Renal cortical epithelial cell (primary cell): ENCODE measurements at regions not wholly inside any gene's neighbourhood (a gene's known extent, or its start where the extent isn't known, plus 50 kb on each side); places are given as distances from the start of the nearest gene placed in this dataset.

ENCODE experiments used
- DNase-seq: peaks from one replicate; pipeline ENCODE4 v3.0.0-alpha.2; 2011; ENCODE audit warnings: low read depth

DNA sequence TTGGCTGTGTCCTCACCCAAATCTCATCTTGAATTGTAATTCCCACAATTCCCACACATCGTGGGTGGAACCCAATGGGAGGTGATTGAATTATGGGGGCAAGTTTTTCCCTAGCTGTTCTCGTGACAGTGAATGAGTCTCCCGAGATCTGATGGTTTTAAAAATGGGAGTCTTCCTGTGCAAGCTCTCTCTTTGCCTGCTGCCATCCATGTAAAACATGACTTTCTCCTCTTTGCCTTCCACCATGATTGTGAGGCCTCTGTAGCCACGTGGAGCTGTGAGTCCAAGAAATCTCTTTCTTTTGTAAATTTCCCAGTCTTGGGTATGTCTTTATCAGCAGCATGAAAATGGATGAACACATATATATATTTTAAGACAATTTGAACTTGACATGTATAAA, 285.4 kb downstream of the BAMBI start:
- DNase-seq = no peak

DNA sequence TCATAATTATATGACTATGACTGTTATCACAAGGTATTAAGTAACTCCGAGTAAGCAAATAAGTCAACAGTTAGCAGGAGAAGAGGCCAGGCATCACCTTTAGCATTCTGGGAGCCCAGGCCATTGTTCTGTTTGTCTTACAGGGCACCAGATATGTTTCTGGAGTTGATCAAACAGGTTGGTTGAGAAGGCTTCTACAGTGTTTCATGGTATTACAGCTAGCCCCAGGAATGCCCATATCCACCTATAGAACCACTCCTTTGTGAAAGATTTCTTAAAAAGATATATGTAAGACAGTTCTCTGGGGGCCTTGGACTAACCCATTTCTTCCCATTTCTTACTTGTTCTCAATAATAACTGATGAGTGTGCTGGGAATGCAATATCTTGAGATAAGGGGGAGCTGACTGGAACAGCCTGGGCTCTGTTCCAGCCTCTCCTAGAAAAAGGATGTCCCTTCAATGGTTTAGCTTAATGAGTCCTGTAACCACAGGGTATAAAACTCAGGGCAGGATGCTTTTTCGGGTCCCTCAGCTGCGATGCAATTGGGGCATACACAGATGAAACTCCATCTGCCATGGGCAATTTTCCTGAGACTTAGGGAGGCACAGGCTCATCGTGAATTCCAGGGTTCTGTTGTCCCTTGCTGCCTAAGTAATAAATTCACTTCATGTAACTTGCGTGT, 286.4 kb downstream of the BAMBI start:
- no peak for DNase-seq

GRCh38 chr10:28965937-28966336, 288.6 kb downstream of the BAMBI start:
- DNase-seq = no peak

DNA sequence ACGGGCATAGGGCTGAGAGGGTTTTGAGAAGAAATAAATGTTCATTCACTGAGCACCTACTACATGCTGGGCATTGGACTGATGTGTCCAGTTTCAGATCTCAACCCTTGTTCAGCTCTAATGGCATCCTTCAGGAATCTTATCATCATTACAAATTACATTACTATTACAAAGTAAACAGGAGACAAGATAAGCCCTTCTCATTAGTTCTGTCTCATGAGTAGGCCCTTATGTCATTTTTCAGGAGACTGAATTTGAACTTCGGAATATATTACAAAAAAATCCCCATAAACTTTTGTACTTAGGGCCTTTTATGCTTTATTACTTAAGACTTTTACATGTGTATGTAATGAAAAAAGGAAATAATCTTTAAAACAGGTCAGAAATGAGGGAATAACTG, 289.7 kb downstream of the BAMBI start:
- DNase-seq = no peak

DNA sequence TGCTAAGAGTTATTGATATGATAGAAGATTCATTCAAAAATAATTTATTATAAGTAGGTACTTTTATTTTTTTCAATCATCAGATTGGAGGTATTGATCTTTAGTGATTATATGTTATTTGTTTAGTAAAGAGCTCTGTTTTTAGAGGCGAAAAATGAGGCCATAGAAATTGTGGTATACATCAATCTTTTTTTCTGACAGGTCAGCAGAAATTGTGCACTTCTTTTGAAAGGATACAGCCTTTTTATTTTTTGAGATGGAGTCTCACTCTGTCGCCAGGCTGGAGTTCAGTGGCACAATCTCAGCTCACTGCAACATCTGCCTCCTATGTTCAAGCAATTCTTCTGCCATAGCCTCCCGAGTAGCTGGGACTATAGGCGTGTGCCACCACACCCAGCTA, 292.1 kb downstream of the BAMBI start:
- no peak for DNase-seq

DNA sequence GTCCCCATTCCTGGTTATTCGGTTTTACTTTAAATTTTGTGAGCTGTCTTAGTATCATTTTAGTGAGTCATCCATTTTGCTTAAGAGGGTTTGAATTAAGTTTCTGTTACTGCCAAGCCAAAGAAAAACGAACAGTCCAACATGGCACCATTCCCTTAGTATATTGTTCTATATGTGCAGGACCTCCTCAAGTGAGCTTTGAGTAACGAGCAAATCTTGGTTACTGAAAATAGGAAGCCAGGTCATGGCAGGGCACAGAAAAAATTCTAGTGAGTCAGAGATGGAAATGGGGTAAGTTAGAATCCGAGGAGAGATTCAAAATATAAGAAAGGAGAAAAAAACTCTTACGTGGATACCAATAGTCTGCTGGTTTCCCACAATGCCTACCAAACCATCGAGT, 292.9 kb downstream of the BAMBI start:
- no peak for DNase-seq

DNA sequence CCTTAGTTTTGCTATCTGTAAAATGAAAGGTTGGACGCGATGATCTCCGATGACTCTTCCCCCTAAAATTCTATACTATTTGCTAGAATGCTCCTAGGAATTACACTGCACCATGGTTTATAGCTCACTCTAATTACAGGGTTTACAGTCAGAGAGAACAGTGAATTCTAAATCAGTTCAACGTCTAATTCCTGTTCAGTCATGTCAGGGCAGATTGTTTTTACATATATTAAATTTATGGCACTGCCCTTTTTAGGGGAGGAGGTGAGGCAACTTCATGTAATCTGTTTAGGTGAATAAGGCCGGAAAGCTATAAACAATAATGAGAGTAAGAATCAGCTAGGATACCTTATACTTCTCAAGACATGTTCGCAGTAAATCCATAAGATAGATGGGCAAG, 293.9 kb downstream of the BAMBI start:
- no peak for DNase-seq

DNA sequence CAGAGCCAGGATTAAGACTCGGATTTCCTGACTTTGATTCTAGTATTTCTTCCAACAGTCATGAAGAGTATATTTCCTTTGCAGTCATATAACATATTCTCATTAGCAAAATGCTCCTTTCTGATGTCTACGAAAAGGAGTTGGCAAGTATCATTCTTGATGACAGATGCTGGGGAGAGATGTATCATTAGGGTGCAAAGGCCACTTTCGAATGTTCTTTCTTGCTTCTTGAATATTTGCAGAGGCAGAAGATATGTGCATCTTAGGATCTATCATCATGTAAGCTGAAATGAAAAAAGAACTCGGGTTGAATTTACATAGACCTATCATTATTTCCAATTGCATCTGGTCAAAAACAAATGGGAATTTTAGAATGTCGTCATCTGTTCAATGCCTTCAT, 294.4 kb downstream of the BAMBI start:
- DNase-seq = no peak

GRCh38 chr10:28973309-28973972, 296.1 kb downstream of the BAMBI start:
- no peak for DNase-seq

- DNase-seq = peak; percentile 81
Measured at GRCh38 chr10:28975891-28976531, 298.7 kb downstream of the BAMBI start.

DNA sequence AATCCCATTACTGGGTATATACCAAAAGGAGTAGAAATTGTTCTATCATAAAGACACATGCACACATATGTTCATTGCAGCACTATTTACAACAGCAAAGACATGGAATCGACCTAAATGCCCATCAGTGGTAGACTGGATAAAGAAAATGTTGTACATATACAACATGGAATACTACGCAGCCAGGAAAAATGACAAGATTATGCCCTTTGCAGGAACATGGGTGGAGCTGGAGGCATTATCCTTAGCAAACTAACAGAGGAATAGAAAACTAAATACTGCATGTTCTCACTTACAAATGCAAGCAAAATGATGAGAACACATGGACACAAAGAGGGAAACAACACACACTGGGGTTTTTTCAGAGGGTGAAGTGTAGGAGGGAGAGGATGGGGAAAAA, 300.2 kb downstream of the BAMBI start:
- DNase-seq = no peak

GRCh38 chr10:28980264-28980663, 302.9 kb downstream of the BAMBI start:
- no peak for DNase-seq

- no peak for DNase-seq
Measured at GRCh38 chr10:28981007-28981406, 303.7 kb downstream of the BAMBI start.

DNA sequence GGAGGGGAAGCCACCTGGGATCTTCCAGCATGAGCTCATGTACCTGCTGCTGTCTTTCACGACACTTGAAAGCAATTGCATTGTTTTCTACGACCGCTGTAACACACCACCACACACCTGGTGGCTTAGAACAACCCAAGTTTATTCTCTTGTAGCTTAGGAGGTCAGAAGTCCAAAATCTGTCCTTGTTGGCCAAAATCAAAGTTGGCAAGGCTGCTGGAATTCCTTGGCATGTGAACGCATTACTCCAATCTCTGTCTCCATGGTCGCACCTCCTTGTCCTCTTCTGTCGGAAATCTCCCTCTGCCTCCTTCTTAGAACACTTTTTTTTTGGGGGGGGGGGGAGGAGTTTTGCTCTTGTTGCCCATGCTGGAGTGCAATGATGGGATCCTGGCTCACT, 305.7 kb downstream of the BAMBI start:
- DNase-seq = no peak

- DNase-seq = no peak
Measured at GRCh38 chr10:28983799-28984198, 305.1 kb upstream of the LYZL1 start.

DNA sequence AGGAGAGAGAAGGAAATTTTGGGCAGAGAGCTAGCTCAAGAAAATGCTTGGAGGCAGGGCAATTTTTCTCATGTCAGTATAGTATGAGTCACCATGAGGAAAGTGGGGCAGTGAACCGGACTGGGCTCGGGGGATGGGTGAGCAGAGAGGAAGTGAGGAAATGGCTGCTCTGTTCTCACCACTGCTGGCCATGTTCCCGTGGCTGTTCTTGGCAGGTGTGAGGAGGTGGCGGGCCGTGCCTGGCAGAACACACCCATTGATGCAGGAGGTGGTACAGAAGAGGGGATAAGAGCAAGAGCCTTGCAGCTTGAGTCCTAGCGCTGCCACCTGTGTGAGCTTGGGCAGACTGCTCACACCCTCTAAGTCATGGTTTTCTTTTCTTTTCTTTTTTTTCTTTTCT, 304.4 kb upstream of the LYZL1 start:
- DNase-seq = peak; percentile 92

GRCh38 chr10:28985137-28985885, 303.6 kb upstream of the LYZL1 start:
- DNase-seq = no peak

DNA sequence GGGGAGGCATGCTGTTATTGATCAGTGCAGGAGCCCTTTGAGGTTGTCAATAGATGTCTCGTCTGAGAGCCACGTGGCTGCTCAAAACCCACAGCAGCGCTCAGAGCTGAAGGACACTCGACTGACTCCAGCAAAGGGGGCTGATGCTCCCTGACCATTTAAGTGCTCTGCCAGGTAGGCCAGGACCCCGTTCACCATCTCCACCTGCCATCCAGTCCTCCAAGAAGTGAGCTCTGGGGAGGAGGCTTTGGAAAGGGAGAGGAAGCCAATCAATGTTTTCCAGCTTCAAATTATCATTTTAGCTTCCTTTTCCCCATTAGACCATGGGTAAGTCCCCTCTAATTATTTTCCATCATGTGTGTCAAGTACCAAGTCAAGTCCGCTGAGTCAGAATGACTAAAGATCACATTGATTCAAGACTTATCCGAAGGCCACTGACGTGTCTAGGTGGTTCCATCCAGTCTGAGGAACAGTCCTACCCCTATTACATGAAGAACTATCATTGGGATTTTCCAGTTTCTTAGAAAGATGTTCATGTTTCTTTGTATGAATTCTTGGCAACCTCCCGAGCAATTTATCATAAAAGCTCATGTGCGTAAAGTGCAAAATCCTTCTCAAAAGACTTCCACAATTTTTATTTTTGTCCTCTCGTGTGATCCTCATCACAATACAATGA, 302.6 kb upstream of the LYZL1 start:
- DNase-seq = peak; percentile 57

DNA sequence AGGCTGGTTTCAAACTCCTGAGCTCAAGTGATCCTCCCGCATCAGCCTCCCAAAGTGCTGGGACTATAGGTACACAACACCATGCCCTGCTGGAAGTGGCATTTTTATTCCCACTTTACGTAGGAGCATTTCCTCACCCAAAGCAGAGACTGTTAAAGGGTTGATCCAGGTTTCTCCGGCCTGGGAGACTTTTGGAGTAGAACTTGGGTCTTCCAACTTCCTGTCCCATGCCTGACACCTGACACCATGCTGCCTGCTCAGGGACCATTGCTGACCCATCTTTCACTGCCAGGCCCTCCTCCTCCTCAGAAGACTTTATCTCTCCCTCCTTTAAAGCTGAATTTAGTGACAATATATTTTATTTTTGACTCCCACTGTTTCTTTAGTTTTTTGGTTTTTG, 302.0 kb upstream of the LYZL1 start:
- no peak for DNase-seq

- DNase-seq = no peak
Measured at GRCh38 chr10:28987555-28988320, 301.1 kb upstream of the LYZL1 start.

GRCh38 chr10:28988980-28989379, 299.9 kb upstream of the LYZL1 start:
- DNase-seq = no peak
